ENCODE measurements at regions not wholly inside any gene's neighbourhood (a gene's known extent, or its start where the extent isn't known, plus 50 kb on each side); places are given as distances from the start of the nearest gene placed in this dataset.

- H4K5ac ChIP-seq (ENCODE audit: insufficient read length, low read depth, low read length): no peak overlapping the region
- no peak overlapping the region for H2BK20ac ChIP-seq (ENCODE audit: low read length)
- H3K79me1 ChIP-seq (ENCODE audit: low read depth, low read length): no peaks in the 10 kb centered on the region
- H3K4me3 ChIP-seq (ENCODE audit: extremely low read depth in 1 of 4, insufficient read depth in 2 of 4, low read depth in 3 of 4, low read length in 4 of 4): no peak overlapping the region
- no peak overlapping the region for H3K4ac ChIP-seq (replicated peaks; ENCODE audit: insufficient read length, low read depth, low read length)
- POLR2A ChIA-PET (ENCODE audit: partially characterized antibody): no interaction called here
- no peak overlapping the region for H3K9ac ChIP-seq (replicated peaks in 1 of 4; ENCODE audit: extremely low read depth in 1 of 4, low read depth in 3 of 4, low read length in 3 of 4)
- H3K36me3 ChIP-seq (ENCODE audit: control insufficient read depth in 2 of 4, insufficient read depth in 4 of 4, low read length in 3 of 4): no peaks in the 10 kb centered on the region
- H4K20me1 ChIP-seq (replicated peaks in 1 of 2; ENCODE audit: control insufficient read depth in 1 of 2, insufficient read depth in 2 of 2, low read length in 2 of 2): no peaks in the 10 kb centered on the region
- H3K79me2 ChIP-seq (ENCODE audit: control insufficient read depth in 1 of 2, insufficient read depth in 2 of 2, low read length in 2 of 2): no peaks in the 10 kb centered on the region
- CTCF ChIA-PET (ENCODE audit: partially characterized antibody): interaction anchor here (0.8 to 7.3 kb wide), 2 partner anchors 14 to 42 kb away, joined by 3 to 47 read pairs; no protein-coding TSS in a partner anchor
- no peak overlapping the region for H2BK15ac ChIP-seq (ENCODE audit: low read length)
- DNase-seq (ENCODE audit: low read depth in 1 of 2, low spot score in 2 of 2) (no peak), FAIRE-seq (no peak)
- H4K91ac ChIP-seq (replicated peaks; ENCODE audit: insufficient read length, low read length): no peak overlapping the region
- no peak overlapping the region for H3K4me2 ChIP-seq (ENCODE audit: insufficient read depth in 1 of 2, low read depth in 2 of 2, low read length in 2 of 2)
- WGBS, 2 experiments (ENCODE audit: extremely low coverage in 1 of 2, insufficient coverage in 1 of 2, insufficient read length in 1 of 2, insufficient replicate concordance in 2 of 2, low coverage in 1 of 2, low lambda C conversion rate in 2 of 2, missing lambda C conversion rate in 1 of 2): 92% methylated on average over 3 of the region's 3 CpGs; no CpG with 5 or more reads in 1 of the 2 experiments
- no peaks in the 10 kb centered on the region for H3K23me2 ChIP-seq (ENCODE audit: low read depth, low read length)
- no peak overlapping the region for H2BK120ac ChIP-seq (replicated peaks; ENCODE audit: low read depth, low read length)
- no peaks in the 10 kb centered on the region for H3K27me3 ChIP-seq (replicated peaks in 1 of 4; ENCODE audit: control insufficient read depth in 3 of 4, extremely low read depth in 1 of 4, insufficient read depth in 3 of 4, low read length in 3 of 4)
- H4K8ac ChIP-seq (ENCODE audit: extremely low read depth, insufficient read depth, low read length): no peak overlapping the region
- no peak overlapping the region for H3K27ac ChIP-seq (ENCODE audit: low read depth, low read length)
- peaks cover 0 to 9% (median 0%) of the 10 kb centered on the region in 4 experiments; a peak in 2 of 7 replicates for H3K4me1 ChIP-seq (replicated peaks in 1 of 4; ENCODE audit: control insufficient read depth in 3 of 4, insufficient read depth in 4 of 4, low read length in 3 of 4)
- no peak overlapping the region for H3K23ac ChIP-seq (ENCODE audit: insufficient read length)
- no peak overlapping the region for H3K14ac ChIP-seq (ENCODE audit: insufficient read length)
- peaks cover 6% of the 10 kb centered on the region in 2 experiments for H3K9me3 ChIP-seq (ENCODE audit: insufficient read depth in 2 of 2, low read depth in 1 of 2, low read length in 1 of 2)
- H2BK5ac ChIP-seq (ENCODE audit: low read depth, low read length): no peak overlapping the region
- no peak overlapping the region for H2AK5ac ChIP-seq (ENCODE audit: low read depth, low read length)
- H2AFZ ChIP-seq (ENCODE audit: low read length): no peak overlapping the region
- H2BK12ac ChIP-seq (ENCODE audit: low read depth, low read length): no peak overlapping the region
- no peak overlapping the region for H3K56ac ChIP-seq (replicated peaks; ENCODE audit: insufficient read length, low read depth, low read length)
- H3K18ac ChIP-seq (ENCODE audit: extremely low read depth, low read length): no peak overlapping the region
- TF ChIP-seq SAP30 (IDR thresholded peaks at IDR 0.05; ENCODE audit: insufficient read depth, insufficient replicate concordance, low read length): no peak
- TF ChIP-seq HDAC2 (IDR thresholded peaks at IDR 0.05; ENCODE audit: borderline replicate concordance in 1 of 2, low read depth in 2 of 2, low read length in 2 of 2): no peak
- no peak for TF ChIP-seq TBP (IDR thresholded peaks at IDR 0.05; ENCODE audit: low read depth, low read length)
- no peak for TF ChIP-seq TAF7 (optimal IDR thresholded peaks at IDR 0.05; ENCODE audit: borderline replicate concordance, low read depth, low read length)
- no peak for TF ChIP-seq POLR2A (IDR thresholded peaks at IDR 0.05; ENCODE audit: control extremely low read depth in 1 of 2, low read depth in 2 of 2, low read length in 2 of 2)
- TF ChIP-seq CEBPB (IDR thresholded peaks at IDR 0.05; ENCODE audit: low read depth, low read length): no peak
- TF ChIP-seq CBX8 (IDR thresholded peaks at IDR 0.05; ENCODE audit: borderline replicate concordance, low read depth, low read length): no peak
- no peak for TF ChIP-seq BACH1 (IDR thresholded peaks at IDR 0.05; ENCODE audit: low read length)
- TF ChIP-seq FOSL1 (IDR thresholded peaks at IDR 0.05; ENCODE audit: insufficient read depth, low read depth, low read length): no peak
- no peak for TF ChIP-seq SIN3A (conservative IDR thresholded peaks at IDR 0.05 in 1 of 2, IDR thresholded peaks at IDR 0.05 in 1 of 2; ENCODE audit: low read depth in 1 of 2, low read length in 2 of 2)
- TF ChIP-seq BCL11A (IDR thresholded peaks at IDR 0.05; ENCODE audit: low read depth in 2 of 2, low read length in 2 of 2): no peak
- TF ChIP-seq NRF1 (IDR thresholded peaks at IDR 0.05; ENCODE audit: low read depth, low read length): no peak
- no peak for TF ChIP-seq SIRT6 (IDR thresholded peaks at IDR 0.05; ENCODE audit: low read length)
- TF ChIP-seq EP300 (IDR thresholded peaks at IDR 0.05; ENCODE audit: borderline replicate concordance in 1 of 2, low read depth in 2 of 2, low read length in 2 of 2): no peak
These were observed 56.0 kb upstream of the NTPCR start for GRCh38 chr1:232894436-232894835.
